ENCODE measurements at regions not wholly inside any gene's neighbourhood (a gene's known extent, or its start where the extent isn't known, plus 50 kb on each side); places are given as distances from the start of the nearest gene placed in this dataset.

- intact Hi-C loops (cut with micrococcal nuclease; ENCODE audit: unreplicated experiment): loop anchor here (2.0 kb wide), 1 partner anchor 28 kb away; no protein-coding TSS in a partner anchor
- Histone ChIP-seq H4K20me1 (ENCODE audit: insufficient read depth, low read length) (no peaks in the 10 kb centered on the region), H3K79me2 (ENCODE audit: insufficient read depth, low read length) (no peaks in the 10 kb centered on the region), H3K27me3 (ENCODE audit: control insufficient read depth in 1 of 2, insufficient read depth in 2 of 2, low read length in 2 of 2) (peaks cover 0 to 3% of the 10 kb centered on the region in 2 experiments; a peak in 1 of 5 replicates), H3K36me3 (replicated peaks in 1 of 2; ENCODE audit: control insufficient read depth in 1 of 2, insufficient read depth in 2 of 2, low read length in 2 of 2) (no peaks in the 10 kb centered on the region), H2AFZ (ENCODE audit: low read length) (no peak overlapping the region), H3K4me3 (replicated peaks in 1 of 3; ENCODE audit: insufficient read depth in 1 of 3, low read depth in 2 of 3, low read length in 3 of 3) (no peak overlapping the region), H3K9me3 (ENCODE audit: low read length) (no peaks in the 10 kb centered on the region), H3K9ac (ENCODE audit: insufficient read depth, low read depth, low read length) (no peak overlapping the region), H3K4me1 (ENCODE audit: insufficient read depth, low read length) (no peaks in the 10 kb centered on the region), H3K4me2 (ENCODE audit: low read depth, low read length) (no peak overlapping the region), H3K27ac (ENCODE audit: extremely low read length, insufficient read depth, low read length) (no peak overlapping the region)
- ATAC-seq (no peak), DNase-seq (ENCODE audit: low spot score) (no peak), FAIRE-seq (no peak)
- in situ Hi-C loops (cut with HindIII; ENCODE audit: extremely low pct_ligation_motif_present, low pct_unique_long_range_greater_than_20kb): no loop called here
- CTCF ChIA-PET (ENCODE audit: low intra/inter-chr PET ratio, low total read pairs): no interaction called here
- BruUV-seq (replicated peaks): no TSS peak
- POLR2A ChIA-PET: no interaction called here
- TF ChIP-seq ZIK1 (CRISPR knock-in tag; IDR thresholded peaks at IDR 0.05; ENCODE audit: borderline replicate concordance, low read depth) (no peak), ZNF207 (IDR thresholded peaks at IDR 0.05; ENCODE audit: borderline replicate concordance) (no peak), MYNN (CRISPR knock-in tag; IDR thresholded peaks at IDR 0.05; ENCODE audit: low read depth) (no peak), ESRRA (CRISPR knock-in tag; IDR thresholded peaks at IDR 0.05; ENCODE audit: low read depth) (no peak), BRD4 (CRISPR knock-in tag; IDR thresholded peaks at IDR 0.05) (no peak), TAF15 (IDR thresholded peaks at IDR 0.05; ENCODE audit: low read depth, low read length, poor library complexity, severe bottlenecking) (no peak), RXRB (CRISPR knock-in tag; IDR thresholded peaks at IDR 0.05; ENCODE audit: borderline replicate concordance) (no peak), MNT (IDR thresholded peaks at IDR 0.05) (no peak), HOXA9 (CRISPR knock-in tag; IDR thresholded peaks at IDR 0.05; ENCODE audit: borderline replicate concordance) (no peak), U2AF2 (IDR thresholded peaks at IDR 0.05; ENCODE audit: low read depth, low read length) (no peak), ZNF510 (CRISPR knock-in tag; IDR thresholded peaks at IDR 0.05; ENCODE audit: low read depth) (no peak), ADNP (CRISPR knock-in tag; IDR thresholded peaks at IDR 0.05) (no peak), PAWR (CRISPR knock-in tag; IDR thresholded peaks at IDR 0.05; ENCODE audit: borderline replicate concordance) (no peak), TRAFD1 (CRISPR knock-in tag; IDR thresholded peaks at IDR 0.05; ENCODE audit: borderline replicate concordance) (no peak), ZNF558 (CRISPR knock-in tag; IDR thresholded peaks at IDR 0.05; ENCODE audit: borderline replicate concordance) (no peak), POGZ (CRISPR knock-in tag; IDR thresholded peaks at IDR 0.05) (no peak), ZNF333 (CRISPR knock-in tag; IDR thresholded peaks at IDR 0.05; ENCODE audit: borderline replicate concordance) (no peak), ZNF260 (CRISPR knock-in tag; IDR thresholded peaks at IDR 0.05; ENCODE audit: borderline replicate concordance, low read depth) (no peak)
- WGBS (ENCODE audit: low lambda C conversion rate): 2% methylated on average over 5 of the region's 5 CpGs
These were observed 111.0 kb upstream of the SPDL1 start for GRCh38 chr5:169472544-169472943.

Measured in HepG2 (cell line).